ENCODE measurements at regions not wholly inside any gene's neighbourhood (a gene's known extent, or its start where the extent isn't known, plus 50 kb on each side); places are given as distances from the start of the nearest gene placed in this dataset.

GRCh38 chr15:26382444-26383072, 390.3 kb downstream of the GABRB3 start:
- DNase-seq (ENCODE audit: low read depth) = no peak
- TF ChIP-seq CTCF (conservative IDR thresholded peaks at IDR 0.05; ENCODE audit: low read depth, low read length) = no peak

GRCh38 chr15:26378304-26378703, 394.6 kb downstream of the GABRB3 start:
- DNase-seq (ENCODE audit: low read depth) = no peak

More at GRCh38 chr15:26382444-26383072, 390.3 kb downstream of the GABRB3 start:
- no peak overlapping the region for H3K4me3 ChIP-seq (ENCODE audit: low read depth, low read length)

GRCh38 chr15:26376243-26376642, 396.6 kb downstream of the GABRB3 start:
- H3K4me3 ChIP-seq (ENCODE audit: low read depth, low read length) = no peak overlapping the region
- no peak for DNase-seq (ENCODE audit: low read depth)
- no peak for TF ChIP-seq CTCF (conservative IDR thresholded peaks at IDR 0.05; ENCODE audit: low read depth, low read length)

More at GRCh38 chr15:26378304-26378703, 394.6 kb downstream of the GABRB3 start:
- no peak overlapping the region for H3K4me3 ChIP-seq (ENCODE audit: low read depth, low read length)
- TF ChIP-seq CTCF (conservative IDR thresholded peaks at IDR 0.05; ENCODE audit: low read depth, low read length) = no peak

- no peak for DNase-seq (ENCODE audit: low read depth)
- H3K4me3 ChIP-seq (ENCODE audit: low read depth, low read length) = no peak overlapping the region
- TF ChIP-seq CTCF (conservative IDR thresholded peaks at IDR 0.05; ENCODE audit: low read depth, low read length) = no peak
These were observed 398.1 kb downstream of the GABRB3 start for GRCh38 chr15:26374806-26375205.

GRCh38 chr15:26372706-26373105, 400.2 kb downstream of the GABRB3 start:
- TF ChIP-seq CTCF (conservative IDR thresholded peaks at IDR 0.05; ENCODE audit: low read depth, low read length) = no peak
- no peak overlapping the region for H3K4me3 ChIP-seq (ENCODE audit: low read depth, low read length)
- DNase-seq (ENCODE audit: low read depth) = no peak

GRCh38 chr15:26365077-26365476, 407.8 kb downstream of the GABRB3 start:
- no peak overlapping the region for H3K4me3 ChIP-seq (ENCODE audit: low read depth, low read length)
- no peak for TF ChIP-seq CTCF (conservative IDR thresholded peaks at IDR 0.05; ENCODE audit: low read depth, low read length)
- DNase-seq (ENCODE audit: low read depth) = no peak

GRCh38 chr15:26359855-26360254, 413.0 kb downstream of the GABRB3 start:
- no peak for DNase-seq (ENCODE audit: low read depth)
- H3K4me3 ChIP-seq (ENCODE audit: low read depth, low read length) = no peak overlapping the region
- no peak for TF ChIP-seq CTCF (conservative IDR thresholded peaks at IDR 0.05; ENCODE audit: low read depth, low read length)
